M059J (cell line): ENCODE measurements at regions not wholly inside any gene's neighbourhood (a gene's known extent, or its start where the extent isn't known, plus 50 kb on each side); places are given as distances from the start of the nearest gene placed in this dataset.
"Not testable (repeated sequence)": the region's sequence is repeated elsewhere in the genome, so short reads cannot be mapped to it uniquely, and the experiment has no call there.

Experiments
- DNase-seq: peaks from one replicate; pipeline ENCODE4 v3.0.0-alpha.2; 2012; ENCODE audit warnings: low read depth

- no peak for DNase-seq
These were observed 673.7 kb downstream of the BCL11A start for GRCh38 chr2:59879700-59880131.

GRCh38 chr2:59875836-59876235 lies 677.6 kb downstream of the BCL11A start:
- DNase-seq, result no peak

GRCh38 chr2:59874971-59875755 lies 678.3 kb downstream of the BCL11A start:
- DNase-seq, result no peak

DNA sequence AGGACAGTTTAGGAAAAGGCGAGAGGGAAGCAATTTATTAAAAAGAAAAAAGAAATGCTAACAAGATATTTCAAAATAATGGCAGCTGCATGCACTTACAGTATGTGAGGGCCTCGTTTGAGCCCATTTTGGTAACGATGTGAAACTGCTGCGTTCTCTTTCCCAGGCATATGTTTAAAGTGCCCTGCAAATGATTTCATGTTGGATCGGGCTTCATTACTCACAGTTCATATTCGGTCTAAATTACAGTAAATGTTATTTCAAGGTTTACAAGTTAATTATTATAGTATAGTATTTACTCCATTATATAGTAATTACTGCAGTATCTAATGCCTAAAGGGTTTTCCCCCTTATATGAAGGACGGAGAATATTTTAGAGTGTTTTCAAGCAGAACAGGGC lies 679.1 kb downstream of the BCL11A start:
- no peak for DNase-seq

- DNase-seq, result no peak
These were observed 681.6 kb downstream of the BCL11A start for GRCh38 chr2:59871830-59872229.

GRCh38 chr2:59868981-59869380 lies 684.5 kb downstream of the BCL11A start:
- DNase-seq, result no peak

DNA sequence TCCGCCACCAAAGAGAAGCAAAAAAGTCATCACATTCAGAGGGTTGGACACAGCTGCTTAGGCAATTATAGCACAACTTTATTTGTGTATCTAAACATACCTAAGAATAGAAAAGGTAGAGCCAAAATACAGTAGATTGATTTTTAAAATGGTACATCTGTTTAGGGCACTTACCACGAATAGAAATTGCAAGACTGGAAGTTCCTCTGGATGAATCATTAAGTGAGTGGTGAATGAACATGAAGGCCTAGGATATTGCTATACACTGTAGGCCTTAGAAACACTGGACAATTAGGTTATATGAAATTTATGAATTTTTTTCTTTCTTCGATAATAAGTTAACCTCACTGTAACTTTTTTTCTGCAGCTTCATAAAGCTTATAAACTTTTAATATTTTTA lies 687.0 kb downstream of the BCL11A start:
- no peak for DNase-seq

- DNase-seq, result no peak
These were observed 694.9 kb downstream of the BCL11A start for GRCh38 chr2:59858540-59858939.

DNA sequence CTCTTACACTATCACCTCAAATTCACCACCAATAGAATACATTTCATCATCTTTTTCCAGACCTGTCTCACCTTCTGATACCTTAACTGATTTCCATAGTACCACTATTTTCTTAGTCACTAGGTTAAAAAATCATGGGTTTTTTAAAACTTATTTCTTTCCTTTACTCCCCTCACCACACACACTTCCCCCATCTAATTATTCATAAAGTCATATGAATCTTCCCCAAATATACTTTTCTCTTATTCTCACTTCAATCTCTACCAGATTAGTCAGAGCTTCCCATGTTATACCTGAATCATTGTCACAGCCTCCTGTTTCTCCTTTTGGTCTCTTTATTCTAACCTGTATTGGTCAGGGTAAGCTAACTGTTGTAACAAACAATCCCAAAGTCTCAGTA lies 696.3 kb downstream of the BCL11A start:
- DNase-seq, result no peak

GRCh38 chr2:59856391-59856790 lies 697.1 kb downstream of the BCL11A start:
- no peak for DNase-seq

DNA sequence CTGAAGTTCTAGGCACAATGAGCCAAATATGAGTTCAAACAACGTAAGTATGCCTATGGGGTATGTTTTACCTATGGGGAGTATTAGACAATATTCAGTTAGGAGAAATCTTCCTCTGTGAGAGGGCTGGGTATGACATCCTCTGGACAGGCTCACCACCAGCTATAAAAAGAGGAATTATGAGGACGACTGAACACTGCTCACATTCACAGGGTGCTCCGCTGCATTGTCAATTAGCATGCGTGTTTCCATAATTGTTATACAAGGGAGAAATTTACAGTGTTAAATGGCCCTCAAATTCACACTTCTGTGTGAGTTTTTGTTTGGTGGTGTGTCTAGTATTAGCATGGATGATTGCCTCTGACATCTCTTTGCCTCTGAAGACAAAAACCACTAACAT lies 700.4 kb downstream of the BCL11A start:
- no peak for DNase-seq

DNA sequence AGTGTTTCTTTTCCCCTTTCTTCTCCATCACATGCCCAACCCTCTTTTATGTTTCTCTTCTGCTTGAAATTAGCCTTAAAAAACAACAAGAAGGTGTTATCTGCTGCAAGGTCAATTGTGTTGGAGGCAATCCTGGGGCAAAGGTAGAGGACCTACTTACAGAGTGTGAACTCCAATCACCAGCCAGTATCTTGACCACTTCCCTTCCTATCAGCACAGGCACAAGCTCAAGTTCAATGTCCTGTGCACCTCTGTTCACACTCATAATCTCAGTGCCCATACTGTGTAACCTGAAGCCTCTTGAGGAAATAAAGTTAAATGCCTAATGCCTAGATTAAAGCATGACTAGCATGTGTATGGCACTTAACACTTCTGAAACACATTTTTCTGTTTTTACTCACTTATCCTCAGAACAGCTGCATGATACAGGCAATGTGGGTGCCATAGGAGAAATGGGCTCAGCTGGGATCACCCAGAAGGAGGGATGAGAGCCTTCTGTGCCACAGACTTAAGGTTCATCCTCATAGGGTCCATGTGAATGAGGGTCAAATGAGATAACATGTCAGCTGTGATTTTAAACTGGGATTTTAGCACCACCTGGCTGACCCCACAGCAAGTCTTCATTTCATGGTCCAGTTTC lies 701.5 kb downstream of the BCL11A start:
- no peak for DNase-seq

DNA sequence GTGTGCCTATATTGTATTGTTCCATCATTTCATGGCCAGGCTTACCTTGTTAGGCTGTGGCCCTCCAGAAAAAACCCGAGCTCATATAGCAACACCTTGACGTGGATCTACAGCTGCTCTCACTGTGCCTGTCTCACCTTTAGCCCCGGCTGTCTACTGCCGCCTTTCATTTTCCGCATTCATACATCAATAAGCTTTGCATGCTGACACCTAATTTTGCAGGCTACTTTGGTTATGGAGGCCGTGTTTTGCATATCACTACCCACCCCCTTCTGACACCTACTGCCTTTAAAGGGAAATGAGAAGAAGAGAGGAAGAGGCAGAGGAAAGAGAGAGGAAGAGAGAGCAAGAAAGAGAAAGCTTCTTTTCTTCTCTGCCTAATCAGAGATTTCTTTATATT lies 702.9 kb downstream of the BCL11A start:
- no peak for DNase-seq

DNA sequence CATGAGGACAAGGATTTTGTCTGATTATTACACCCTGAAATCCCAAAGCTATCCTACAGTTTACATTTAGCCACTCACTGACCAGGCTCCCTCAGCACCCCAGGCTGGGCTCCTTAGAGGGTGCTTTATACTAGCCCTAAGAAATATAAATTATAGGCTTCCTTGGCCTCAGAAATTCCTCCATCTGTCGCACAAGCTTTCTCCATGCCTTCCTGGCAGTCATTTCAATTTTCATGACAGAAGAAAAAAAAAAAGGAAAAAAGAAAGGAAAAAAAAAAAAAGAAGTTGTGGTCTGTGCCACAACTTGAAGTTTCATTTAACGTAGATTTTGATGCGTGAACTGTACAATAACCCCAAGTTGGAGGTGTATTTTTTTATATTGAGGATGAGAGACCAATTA lies 719.5 kb downstream of the BCL11A start:
- DNase-seq, result no peak

DNA sequence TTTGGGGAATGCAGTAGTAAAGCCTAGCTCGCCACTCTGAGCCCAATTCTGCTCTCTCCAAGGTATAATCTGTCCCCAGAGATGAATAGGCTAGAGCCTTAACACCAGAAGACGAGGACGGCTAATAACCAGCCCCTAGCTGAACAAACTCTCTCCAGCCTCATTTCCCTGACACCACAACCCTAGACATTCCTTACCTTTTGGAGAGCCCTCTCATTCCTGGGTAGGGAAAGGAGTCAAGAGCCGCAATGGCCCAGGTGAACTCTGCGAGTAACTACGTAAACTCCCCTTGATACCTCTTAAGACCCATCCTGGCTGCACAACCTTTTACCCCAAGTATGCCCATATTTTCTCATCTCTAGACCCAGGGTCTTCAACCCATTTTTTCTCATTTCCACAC lies 722.9 kb downstream of the BCL11A start:
- no peak for DNase-seq

- no peak for DNase-seq
These were observed 725.8 kb downstream of the BCL11A start for GRCh38 chr2:59827677-59828076.

DNA sequence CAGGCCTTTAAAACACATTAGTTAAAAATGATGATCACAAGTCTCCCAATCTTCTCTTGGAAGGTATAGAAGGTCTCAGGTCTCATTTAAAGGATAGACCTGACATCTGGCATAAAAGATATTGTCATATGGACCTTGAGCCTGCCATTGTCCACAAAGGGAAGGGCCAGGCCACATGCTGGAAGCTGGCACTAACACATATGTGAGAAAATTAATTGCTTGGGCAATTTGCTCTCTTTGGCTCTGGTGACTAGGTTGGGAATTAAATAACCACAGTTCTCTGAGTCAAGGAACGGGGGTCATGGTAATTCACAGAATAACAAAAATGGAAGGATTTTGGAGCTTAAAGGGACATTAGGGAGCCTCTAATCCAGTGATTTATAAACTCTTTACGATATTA lies 727.3 kb downstream of the BCL11A start:
- no peak for DNase-seq

GRCh38 chr2:59824314-59824713 lies 729.1 kb downstream of the BCL11A start:
- DNase-seq, result no peak

DNA sequence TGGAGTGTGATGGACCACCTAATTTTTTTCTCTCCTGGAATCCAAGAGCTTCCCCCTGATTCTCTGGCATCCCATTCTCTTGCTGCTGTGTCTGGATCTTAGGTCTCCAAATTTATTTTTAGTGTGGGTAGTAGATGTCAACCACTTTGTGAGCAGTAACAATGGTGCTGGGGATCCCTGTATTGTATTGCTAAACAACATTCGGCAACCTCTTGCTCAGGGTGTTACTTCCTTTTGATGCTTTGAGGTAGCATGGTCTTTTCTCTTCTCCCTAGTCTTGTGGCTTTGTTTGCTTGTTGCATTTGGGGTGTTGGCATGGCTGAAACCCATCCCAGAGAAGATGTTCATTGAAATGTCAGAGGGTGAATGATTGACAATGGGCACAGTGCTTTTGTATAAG lies 737.4 kb downstream of the BCL11A start:
- DNase-seq, result no peak

GRCh38 chr2:59810283-59810682 lies 743.2 kb downstream of the BCL11A start:
- not testable (repeated sequence) for DNase-seq

- no peak for DNase-seq
These were observed 747.0 kb downstream of the BCL11A start for GRCh38 chr2:59806486-59806885.

GRCh38 chr2:59804732-59805131 lies 748.7 kb downstream of the BCL11A start:
- no peak for DNase-seq

DNA sequence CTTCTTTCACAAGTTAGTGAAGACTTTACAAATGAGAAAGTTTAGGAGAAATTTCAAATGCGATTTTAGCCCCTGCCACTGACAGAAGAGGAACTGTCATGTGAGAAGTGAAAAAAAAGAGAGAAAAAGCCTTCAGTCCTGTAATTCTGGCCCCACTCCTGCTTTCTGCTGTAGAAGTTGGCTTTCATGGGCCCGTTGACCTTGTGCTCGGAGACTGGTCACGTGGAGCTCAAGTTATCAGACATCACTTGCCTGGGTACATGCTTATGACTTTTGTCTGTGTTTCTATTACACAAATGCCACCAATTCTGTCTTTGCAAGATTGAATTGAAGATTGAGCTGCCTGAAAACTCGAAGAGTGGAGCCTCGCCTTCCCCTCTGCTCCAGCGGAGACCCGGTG lies 749.9 kb downstream of the BCL11A start:
- no peak for DNase-seq
